HCT116 (cell line): ENCODE measurements at regions not wholly inside any gene's neighbourhood (a gene's known extent, or its start where the extent isn't known, plus 50 kb on each side); places are given as distances from the start of the nearest gene placed in this dataset.

ENCODE experiments used
- ATAC-seq: fragments of 200-7000 bp; cut with Tn5 transposase; 2 replicates; pipeline ENCODE4 v1.9.1; 2020; ENCODE audit warnings: mild to moderate bottlenecking, moderate library complexity
- BruUV-seq: library from RNA; stranded (reverse); fragments of 400-500 nt; replicated peaks from 2 replicates; lab custom pipeline; 2021; lab: Mats Ljungman, UMichigan
- CTCF ChIA-PET: fragments of 300-600 bp; sonication (Branson Sonifier 250); formaldehyde crosslinking; loops from one replicate; lab custom pipeline; 2021; ENCODE audit warnings: antibody characterized with exemption; lab: Charles Lee
- POLR2A ChIA-PET: fragments of 300-600, 350-600 bp; sonication (Branson Sonifier 250); formaldehyde crosslinking; loops from one replicate; lab custom pipeline; 2021; ENCODE audit warnings: antibody characterized with exemption; lab: Charles Lee
- RAD21 ChIA-PET, 2 experiments: fragments of 300-600 bp; sonication (Branson Sonifier 250); formaldehyde crosslinking; loops; one replicate each; lab custom pipeline; 2023; ENCODE audit warnings: low total read pairs in 2 of 2; ENCODE audit not compliant: uncharacterized antibody in 2 of 2, unreplicated experiment in 2 of 2, low non-redundant PET in 1 of 2; lab: Charles Lee
- DNase-seq: peaks from one replicate; pipeline ENCODE4 v3.0.0-alpha.2; 2010; ENCODE audit warnings: low read depth, low spot score
- H2AFZ ChIP-seq: fragments of 200-600 bp; shearing (Covaris generic), sonication (generic); 2 replicates; pipeline ENCODE4 v1.6.1; 2017; ENCODE audit warnings: low read depth, mixed run types, mixed read lengths, antibody characterized with exemption, low read length; ENCODE audit not compliant: poor library complexity, severe bottlenecking
- H3K27ac ChIP-seq: 2 replicates; pipeline ENCODE4 v1.5.1; 2012; ENCODE audit warnings: low read depth, low read length
- H3K27me3 ChIP-seq: fragments of 200-600 bp; sonication (generic); 2 replicates; pipeline ENCODE4 v1.6.1; 2016; ENCODE audit warnings: mixed run types, low read length, mixed read lengths; ENCODE audit not compliant: insufficient read depth
- H3K36me3 ChIP-seq, 2 experiments: fragments of 200-500 bp in 1 of 2; fragments of 200-600 bp in 1 of 2; sonication (Bioruptor generic) in 1 of 2; sonication (generic) in 1 of 2; 2 replicates each; pipeline versions ENCODE4 v1.5.1 to v1.6.1; 2014 to 2016; ENCODE audit warnings: low read length in 2 of 2, inconsistent platforms in 1 of 2, mixed read lengths in 1 of 2, mixed run types in 1 of 2; ENCODE audit not compliant: insufficient read depth in 2 of 2, control insufficient read depth in 1 of 2
- H3K4me1 ChIP-seq, 2 experiments: fragments of 200-600 bp in 1 of 2; sonication (generic) in 1 of 2; 2 replicates each; pipeline versions ENCODE4 v1.5.1 to v1.6.1; 2012 to 2017; ENCODE audit warnings: low read length in 2 of 2, inconsistent platforms in 1 of 2, mild to moderate bottlenecking in 1 of 2, mixed read lengths in 1 of 2, mixed run types in 1 of 2, moderate library complexity in 1 of 2; ENCODE audit not compliant: insufficient read depth in 2 of 2, control insufficient read depth in 1 of 2
- H3K4me2 ChIP-seq: fragments of 200-600 bp; sonication (generic); 2 replicates; pipeline ENCODE4 v1.6.1; 2017; ENCODE audit warnings: mixed run types, low read length, mixed read lengths
- H3K4me3 ChIP-seq, 2 experiments: fragments of 200-600 bp in 1 of 2; sonication (generic) in 1 of 2; replicated peaks in 1 of 2; 2 replicates each; pipeline ENCODE4 v1.5.1; 2011 to 2016; ENCODE audit warnings: low read length in 2 of 2, control low read depth in 1 of 2, low read depth in 1 of 2, mild to moderate bottlenecking in 1 of 2, mixed read lengths in 1 of 2, mixed run types in 1 of 2
- H3K79me2 ChIP-seq: fragments of 200-600 bp; sonication (generic); 2 replicates; pipeline ENCODE4 v1.6.1; 2017; ENCODE audit warnings: mild to moderate bottlenecking, mixed run types, low read length, moderate library complexity, mixed read lengths; ENCODE audit not compliant: insufficient read depth
- H3K9ac ChIP-seq: fragments of 200-600 bp; sonication (generic); 2 replicates; pipeline ENCODE4 v1.6.1; 2016; ENCODE audit warnings: low read length, mixed read lengths
- H3K9me2 ChIP-seq: fragments of 200-600 bp; sonication (generic), shearing (Covaris generic); 2 replicates; pipeline ENCODE4 v1.6.1; 2017; ENCODE audit warnings: mixed run types, mild to moderate bottlenecking, moderate library complexity; ENCODE audit not compliant: insufficient read depth
- H3K9me3 ChIP-seq, 2 experiments: fragments of 200-500 bp in 1 of 2; fragments of 200-600 bp in 1 of 2; sonication (Bioruptor generic) in 1 of 2; sonication (generic) in 1 of 2; 2 replicates each; pipeline ENCODE4 v1.6.1; 2014 to 2017; ENCODE audit warnings: low read length in 2 of 2, mixed read lengths in 2 of 2, inconsistent platforms in 1 of 2, low read depth in 1 of 2, mild to moderate bottlenecking in 1 of 2, mixed run types in 1 of 2, moderate library complexity in 1 of 2; ENCODE audit not compliant: control insufficient read depth in 1 of 2, insufficient read depth in 1 of 2
- H4K20me1 ChIP-seq: fragments of 200-600 bp; sonication (generic), shearing (Covaris generic); 2 replicates; pipeline ENCODE4 v1.6.1; 2017; ENCODE audit warnings: mixed run types, mild to moderate bottlenecking, moderate library complexity; ENCODE audit not compliant: insufficient read depth
- CTCF ChIP-seq, 3 experiments: fragments of 200-600 bp in 1 of 3; sonication (generic) in 1 of 3; IDR thresholded peaks in 2 of 3; conservative IDR thresholded peaks in 1 of 3; 2 replicates each; pipeline ENCODE4 v1.5.1; 2012 to 2017; ENCODE audit warnings: low read depth in 2 of 3, low read length in 2 of 3, antibody characterized with exemption in 1 of 3, borderline replicate concordance in 1 of 3, control low read depth in 1 of 3, mild to moderate bottlenecking in 1 of 3, mixed read lengths in 1 of 3, mixed run types in 1 of 3, moderate library complexity in 1 of 3; ENCODE audit not compliant: insufficient read depth in 1 of 3
- EGR1 ChIP-seq: IDR thresholded peaks from 2 replicates; pipeline ENCODE4 v1.6.1; 2012; ENCODE audit warnings: low read depth
- ELF1 ChIP-seq: IDR thresholded peaks from 2 replicates; pipeline ENCODE4 v1.6.1; 2012; ENCODE audit warnings: low read depth, borderline replicate concordance
- EZH2 ChIP-seq: fragments of 200-600 bp; sonication (generic); IDR thresholded peaks from 2 replicates; pipeline ENCODE4 v1.6.1; 2017; ENCODE audit warnings: antibody characterized with exemption, mixed run types
- JUND ChIP-seq: IDR thresholded peaks from 2 replicates; pipeline ENCODE4 v1.6.1; 2012
- POLR2AphosphoS5 ChIP-seq: IDR thresholded peaks from 2 replicates; pipeline ENCODE4 v1.6.1; 2011; ENCODE audit warnings: mild to moderate bottlenecking, low read depth, low read length, moderate library complexity
- SIN3A ChIP-seq: IDR thresholded peaks from 2 replicates; pipeline ENCODE4 v1.6.1; 2012; ENCODE audit warnings: low read depth
- ZBTB33 ChIP-seq: IDR thresholded peaks from 2 replicates; pipeline ENCODE4 v1.6.1; 2011; ENCODE audit warnings: mild to moderate bottlenecking, low read length, moderate library complexity; ENCODE audit not compliant: insufficient replicate concordance; ENCODE audit errors: extremely low read depth
- intact Hi-C: fragments of 100-400 bp; cut with micrococcal nuclease; formaldehyde crosslinking; loops from 2 replicates; pipeline ENCODE4 v1.10.0; 2022
- TF ChIP-seq, protein P1 (sequence below): IDR thresholded peaks from 2 replicates; pipeline ENCODE4 v1.6.1; 2012
- TF ChIP-seq, protein P2 (sequence below): IDR thresholded peaks from 2 replicates; pipeline ENCODE4 v1.6.1; 2012; ENCODE audit warnings: low read depth

GRCh38 chr2:173775440-173775839, 189.7 kb downstream of the SP3 start:
- DNase-seq = no peak
- intact Hi-C loops = no loop called here
- H3K4me1 ChIP-seq = no peaks in the 10 kb centered on the region
- no peaks in the 10 kb centered on the region for H3K9me3 ChIP-seq
- H3K27ac ChIP-seq = no peak overlapping the region
- CTCF ChIA-PET = no interaction called here
- RAD21 ChIA-PET = no interaction called here
- no peak overlapping the region for H2AFZ ChIP-seq
- no TSS peak for BruUV-seq
- H3K4me2 ChIP-seq = no peak overlapping the region
- ATAC-seq = no peak
- H3K9me2 ChIP-seq = no peaks in the 10 kb centered on the region
- no peaks in the 10 kb centered on the region for H3K79me2 ChIP-seq
- H4K20me1 ChIP-seq = no peaks in the 10 kb centered on the region
- POLR2A ChIA-PET = no interaction called here
- TF ChIP-seq ZBTB33 = no peak
- no peak overlapping the region for H3K9ac ChIP-seq
- no peak overlapping the region for H3K4me3 ChIP-seq
- H3K27me3 ChIP-seq = no peaks in the 10 kb centered on the region
- no peaks in the 10 kb centered on the region for H3K36me3 ChIP-seq

GRCh38 chr2:173782681-173783080, 182.5 kb downstream of the SP3 start:
- Histone ChIP-seq H4K20me1 (no peaks in the 10 kb centered on the region), H3K4me3 (no peak overlapping the region), H3K27me3 (no peaks in the 10 kb centered on the region; the same call in 1 of the 2 replicates), H3K79me2 (no peaks in the 10 kb centered on the region), H3K9ac (no peak overlapping the region), H3K4me2 (no peak overlapping the region), H3K9me2 (no peaks in the 10 kb centered on the region), H2AFZ (no peak overlapping the region), H3K4me1 (no peaks in the 10 kb centered on the region), H3K9me3 (no peaks in the 10 kb centered on the region), H3K36me3 (no peaks in the 10 kb centered on the region), H3K27ac (no peak overlapping the region)
- ChIA-PET CTCF (no interaction called here), RAD21 (no interaction called here), POLR2A (no interaction called here)
- no TSS peak for BruUV-seq
- ATAC-seq = no peak
- DNase-seq = no peak
- intact Hi-C loops = no loop called here
- TF ChIP-seq EGR1 = no peak
- no peak for TF ChIP-seq SIN3A
- no peak for TF ChIP-seq EZH2
- TF ChIP-seq CTCF (IDR thresholded peaks at IDR 0.05 in 2 of 3, conservative IDR thresholded peaks at IDR 0.05 in 1 of 3; ENCODE audit: borderline replicate concordance in 1 of 3, insufficient read depth in 1 of 3, low read depth in 2 of 3, low read length in 2 of 3) = no peak
- TF ChIP-seq, protein P1, sequence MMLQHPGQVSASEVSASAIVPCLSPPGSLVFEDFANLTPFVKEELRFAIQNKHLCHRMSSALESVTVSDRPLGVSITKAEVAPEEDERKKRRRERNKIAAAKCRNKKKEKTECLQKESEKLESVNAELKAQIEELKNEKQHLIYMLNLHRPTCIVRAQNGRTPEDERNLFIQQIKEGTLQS = no peak
- TF ChIP-seq JUND = no peak
- no peak for TF ChIP-seq ELF1
- TF ChIP-seq, protein P2, sequence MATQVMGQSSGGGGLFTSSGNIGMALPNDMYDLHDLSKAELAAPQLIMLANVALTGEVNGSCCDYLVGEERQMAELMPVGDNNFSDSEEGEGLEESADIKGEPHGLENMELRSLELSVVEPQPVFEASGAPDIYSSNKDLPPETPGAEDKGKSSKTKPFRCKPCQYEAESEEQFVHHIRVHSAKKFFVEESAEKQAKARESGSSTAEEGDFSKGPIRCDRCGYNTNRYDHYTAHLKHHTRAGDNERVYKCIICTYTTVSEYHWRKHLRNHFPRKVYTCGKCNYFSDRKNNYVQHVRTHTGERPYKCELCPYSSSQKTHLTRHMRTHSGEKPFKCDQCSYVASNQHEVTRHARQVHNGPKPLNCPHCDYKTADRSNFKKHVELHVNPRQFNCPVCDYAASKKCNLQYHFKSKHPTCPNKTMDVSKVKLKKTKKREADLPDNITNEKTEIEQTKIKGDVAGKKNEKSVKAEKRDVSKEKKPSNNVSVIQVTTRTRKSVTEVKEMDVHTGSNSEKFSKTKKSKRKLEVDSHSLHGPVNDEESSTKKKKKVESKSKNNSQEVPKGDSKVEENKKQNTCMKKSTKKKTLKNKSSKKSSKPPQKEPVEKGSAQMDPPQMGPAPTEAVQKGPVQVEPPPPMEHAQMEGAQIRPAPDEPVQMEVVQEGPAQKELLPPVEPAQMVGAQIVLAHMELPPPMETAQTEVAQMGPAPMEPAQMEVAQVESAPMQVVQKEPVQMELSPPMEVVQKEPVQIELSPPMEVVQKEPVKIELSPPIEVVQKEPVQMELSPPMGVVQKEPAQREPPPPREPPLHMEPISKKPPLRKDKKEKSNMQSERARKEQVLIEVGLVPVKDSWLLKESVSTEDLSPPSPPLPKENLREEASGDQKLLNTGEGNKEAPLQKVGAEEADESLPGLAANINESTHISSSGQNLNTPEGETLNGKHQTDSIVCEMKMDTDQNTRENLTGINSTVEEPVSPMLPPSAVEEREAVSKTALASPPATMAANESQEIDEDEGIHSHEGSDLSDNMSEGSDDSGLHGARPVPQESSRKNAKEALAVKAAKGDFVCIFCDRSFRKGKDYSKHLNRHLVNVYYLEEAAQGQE = no peak
- no peak for TF ChIP-seq ZBTB33
- TF ChIP-seq POLR2AphosphoS5 = no peak
